Endothelial cell (in vitro differentiated cells): ENCODE measurements at regions not wholly inside any gene's neighbourhood (a gene's known extent, or its start where the extent isn't known, plus 50 kb on each side); places are given as distances from the start of the nearest gene placed in this dataset.

Experiments used
- DNase-seq: peaks from one replicate; pipeline ENCODE4 v3.0.0; 2021; ENCODE audit warnings: low spot score
- H3K27ac Mint-ChIP-seq: one replicate; pipeline ENCODE4 v1.8.0; 2021; ENCODE audit warnings: mixed read lengths, inconsistent platforms; ENCODE audit not compliant: unreplicated experiment
- H3K27me3 Mint-ChIP-seq: one replicate; pipeline ENCODE4 v1.8.0; 2021; ENCODE audit warnings: mild to moderate bottlenecking, moderate library complexity, mixed read lengths, inconsistent platforms; ENCODE audit not compliant: unreplicated experiment
- H3K36me3 Mint-ChIP-seq: one replicate; pipeline ENCODE4 v1.8.0; 2021; ENCODE audit warnings: mild to moderate bottlenecking, low read depth, mixed read lengths, inconsistent platforms; ENCODE audit not compliant: unreplicated experiment
- H3K4me1 Mint-ChIP-seq: one replicate; pipeline ENCODE4 v1.8.0; 2021; ENCODE audit warnings: mild to moderate bottlenecking, mixed read lengths, inconsistent platforms; ENCODE audit not compliant: unreplicated experiment
- H3K4me3 Mint-ChIP-seq: one replicate; pipeline ENCODE4 v1.8.0; 2021; ENCODE audit warnings: mild to moderate bottlenecking, mixed read lengths, inconsistent platforms; ENCODE audit not compliant: unreplicated experiment
- H3K9me3 Mint-ChIP-seq: one replicate; pipeline ENCODE4 v1.8.0; 2021; ENCODE audit warnings: mixed read lengths, inconsistent platforms; ENCODE audit not compliant: unreplicated experiment
- TF ChIP-seq, protein P1 (sequence below): fragments of 200-600 bp; sonication (generic); IDR thresholded peaks from one replicate; pipeline ENCODE4 v1.5.0; 2021; ENCODE audit warnings: antibody characterized with exemption; ENCODE audit not compliant: unreplicated experiment

DNA sequence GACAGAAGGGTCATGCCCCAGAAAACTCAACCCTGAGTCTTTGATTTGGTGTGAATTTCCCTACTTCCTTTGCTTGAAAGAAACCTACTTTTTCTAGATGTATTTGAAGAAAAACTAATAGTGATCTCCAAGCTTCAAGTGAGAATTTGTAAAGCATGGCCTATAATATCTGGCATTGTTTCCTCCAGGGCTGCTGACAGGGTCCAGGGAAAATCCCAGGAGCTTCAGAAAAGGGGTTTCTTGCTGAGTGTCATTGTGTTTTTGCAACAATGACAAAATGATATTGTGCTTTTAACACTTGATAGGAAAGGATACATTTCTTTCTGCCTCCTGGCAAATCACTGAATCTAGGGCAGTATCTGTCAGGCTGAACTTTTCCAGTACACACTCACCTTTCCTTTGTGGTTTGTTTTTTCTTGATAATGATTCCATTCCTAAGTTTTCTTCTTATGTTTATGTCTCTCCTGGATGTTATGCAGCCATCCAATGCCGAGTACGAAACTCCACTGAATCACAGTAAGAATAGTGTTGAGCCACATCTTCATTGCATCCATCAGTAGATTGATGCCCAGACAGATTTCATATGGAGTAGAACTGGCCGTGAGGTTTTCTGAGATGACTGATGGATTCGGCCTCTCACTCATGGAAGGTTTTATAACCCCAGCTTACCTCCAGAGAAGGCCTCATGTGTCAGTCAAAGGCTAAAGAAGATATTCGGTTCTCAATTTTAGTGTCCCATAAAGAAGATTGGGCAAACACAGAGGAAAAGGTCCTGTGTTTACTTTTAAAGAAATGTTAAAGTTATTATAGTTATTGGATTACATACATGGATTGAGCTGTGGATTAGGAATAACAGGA lies 76.9 kb upstream of the STEAP1B start:
- H3K9me3 Mint-ChIP-seq = no peaks in the 10 kb centered on the region
- TF ChIP-seq, protein P1, sequence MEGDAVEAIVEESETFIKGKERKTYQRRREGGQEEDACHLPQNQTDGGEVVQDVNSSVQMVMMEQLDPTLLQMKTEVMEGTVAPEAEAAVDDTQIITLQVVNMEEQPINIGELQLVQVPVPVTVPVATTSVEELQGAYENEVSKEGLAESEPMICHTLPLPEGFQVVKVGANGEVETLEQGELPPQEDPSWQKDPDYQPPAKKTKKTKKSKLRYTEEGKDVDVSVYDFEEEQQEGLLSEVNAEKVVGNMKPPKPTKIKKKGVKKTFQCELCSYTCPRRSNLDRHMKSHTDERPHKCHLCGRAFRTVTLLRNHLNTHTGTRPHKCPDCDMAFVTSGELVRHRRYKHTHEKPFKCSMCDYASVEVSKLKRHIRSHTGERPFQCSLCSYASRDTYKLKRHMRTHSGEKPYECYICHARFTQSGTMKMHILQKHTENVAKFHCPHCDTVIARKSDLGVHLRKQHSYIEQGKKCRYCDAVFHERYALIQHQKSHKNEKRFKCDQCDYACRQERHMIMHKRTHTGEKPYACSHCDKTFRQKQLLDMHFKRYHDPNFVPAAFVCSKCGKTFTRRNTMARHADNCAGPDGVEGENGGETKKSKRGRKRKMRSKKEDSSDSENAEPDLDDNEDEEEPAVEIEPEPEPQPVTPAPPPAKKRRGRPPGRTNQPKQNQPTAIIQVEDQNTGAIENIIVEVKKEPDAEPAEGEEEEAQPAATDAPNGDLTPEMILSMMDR = no peak
- peaks cover 5% of the 10 kb centered on the region for H3K36me3 Mint-ChIP-seq
- DNase-seq = no peak
- no peak overlapping the region for H3K4me3 Mint-ChIP-seq
- peaks cover 8% of the 10 kb centered on the region for H3K4me1 Mint-ChIP-seq
- no peaks in the 10 kb centered on the region for H3K27me3 Mint-ChIP-seq
- H3K27ac Mint-ChIP-seq = no peak overlapping the region

DNA sequence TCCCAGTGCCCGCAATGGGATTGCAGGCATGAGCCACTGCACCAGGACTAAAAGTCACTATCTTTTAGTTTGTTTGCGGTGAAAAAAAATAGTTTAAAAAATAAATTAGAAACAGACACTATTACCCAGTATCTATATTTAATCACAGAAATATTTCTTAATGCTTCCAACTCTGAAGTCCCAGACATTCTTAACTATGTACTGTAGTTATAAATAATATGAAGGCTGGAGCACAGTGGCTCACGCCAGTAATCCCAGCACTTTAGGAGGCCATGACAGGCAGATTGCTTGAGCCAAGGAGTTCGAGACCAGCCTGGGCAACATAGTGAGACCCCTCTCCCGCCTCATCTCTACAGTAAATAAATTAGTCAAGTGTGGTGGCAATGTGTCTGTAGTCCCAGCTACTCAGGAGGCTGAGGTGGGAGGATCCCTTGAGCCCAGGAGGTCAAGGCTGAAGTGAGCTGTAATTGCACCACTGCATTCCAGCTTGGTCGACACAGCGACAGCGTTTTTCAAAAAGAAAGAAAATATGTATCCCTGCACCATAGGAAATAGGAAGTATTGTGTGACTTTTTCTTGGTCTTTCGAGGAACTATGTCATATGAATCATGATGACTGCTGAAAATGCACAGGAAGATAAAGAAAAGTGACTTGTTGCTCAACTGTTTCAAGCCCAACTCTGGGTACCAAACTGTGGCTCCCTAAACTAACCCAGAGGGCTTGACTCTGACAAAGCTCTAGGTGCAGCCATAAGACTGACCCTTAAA lies 74.9 kb upstream of the STEAP1B start:
- Mint-ChIP-seq H3K36me3 (peaks cover 7% of the 10 kb centered on the region), H3K9me3 (no peaks in the 10 kb centered on the region), H3K4me1 (peaks cover 8% of the 10 kb centered on the region), H3K27ac (no peak overlapping the region), H3K27me3 (no peaks in the 10 kb centered on the region), H3K4me3 (no peak overlapping the region)
- DNase-seq = no peak
- TF ChIP-seq, protein P1 = no peak

DNA sequence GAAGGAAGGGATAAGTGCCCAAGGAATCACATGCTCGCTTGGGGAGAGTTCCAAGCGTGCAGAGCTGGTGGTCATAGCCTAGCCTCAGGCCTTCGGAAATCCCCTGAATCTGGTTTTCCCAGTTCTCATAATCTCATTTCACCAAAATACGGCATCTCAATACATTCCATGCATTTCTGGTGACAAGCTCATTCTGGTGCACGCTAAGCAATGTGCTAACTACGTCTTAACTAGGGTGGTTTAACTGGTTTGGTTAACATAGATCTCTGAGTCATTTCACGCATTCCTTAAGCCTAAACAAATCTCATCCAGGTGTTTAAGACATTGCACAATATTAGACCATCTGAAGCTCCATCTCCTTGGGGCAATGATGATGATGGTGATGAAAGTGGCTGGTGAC lies 72.9 kb upstream of the STEAP1B start:
- Mint-ChIP-seq H3K27me3 (no peaks in the 10 kb centered on the region), H3K36me3 (peaks cover 4% of the 10 kb centered on the region), H3K4me1 (peaks cover 6% of the 10 kb centered on the region), H3K9me3 (no peaks in the 10 kb centered on the region), H3K27ac (no peak overlapping the region), H3K4me3 (no peak overlapping the region)
- TF ChIP-seq, protein P1 = no peak
- no peak for DNase-seq

DNA sequence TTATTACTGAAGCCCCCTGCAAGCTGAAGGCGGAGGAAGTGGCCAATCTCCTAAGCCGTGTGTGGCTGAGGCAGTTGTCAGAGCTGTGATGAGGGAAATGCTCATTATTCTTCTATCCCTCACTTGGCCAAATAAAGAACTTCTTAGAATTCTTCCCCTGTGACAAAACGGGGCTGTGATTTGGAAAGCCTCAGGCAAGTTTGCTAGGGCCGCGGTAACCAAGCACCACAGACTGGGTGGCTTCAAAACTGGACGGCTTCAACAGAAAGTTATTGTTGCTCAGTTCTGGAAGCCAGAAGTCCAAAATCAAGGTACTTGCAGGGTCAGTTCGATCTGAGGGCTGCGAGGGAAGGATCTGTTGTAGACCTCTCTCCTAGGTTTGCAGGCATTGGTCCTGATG lies 72.3 kb upstream of the STEAP1B start:
- H3K27me3 Mint-ChIP-seq = no peaks in the 10 kb centered on the region
- H3K4me1 Mint-ChIP-seq = no peaks in the 10 kb centered on the region
- no peaks in the 10 kb centered on the region for H3K9me3 Mint-ChIP-seq
- no peak overlapping the region for H3K27ac Mint-ChIP-seq
- H3K36me3 Mint-ChIP-seq = peaks cover 3% of the 10 kb centered on the region
- no peak for DNase-seq
- H3K4me3 Mint-ChIP-seq = no peak overlapping the region
- TF ChIP-seq, protein P1 = no peak

DNA sequence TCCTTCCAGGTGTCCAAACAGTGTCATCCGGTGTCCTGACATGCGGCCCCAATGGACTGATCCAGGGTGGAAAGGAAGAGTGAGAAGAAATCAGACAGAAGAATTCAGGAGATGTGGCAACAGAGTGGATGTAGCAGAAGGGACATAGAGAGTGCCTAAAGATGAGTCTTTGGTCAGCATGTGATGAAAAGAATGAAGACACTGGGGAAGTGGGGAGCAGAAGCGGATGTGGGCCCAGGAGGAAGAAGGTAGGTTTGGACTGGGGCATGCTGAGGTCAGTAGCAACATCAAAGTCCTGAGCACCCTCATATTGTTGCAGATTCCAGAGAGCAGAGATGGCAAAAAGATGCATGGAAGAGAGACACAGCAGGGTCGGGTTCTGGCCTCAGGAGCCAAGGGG lies 71.8 kb upstream of the STEAP1B start:
- Mint-ChIP-seq H3K27me3 (no peaks in the 10 kb centered on the region), H3K4me3 (no peak overlapping the region), H3K4me1 (no peaks in the 10 kb centered on the region), H3K9me3 (no peaks in the 10 kb centered on the region), H3K27ac (no peak overlapping the region), H3K36me3 (peaks cover 3% of the 10 kb centered on the region)
- DNase-seq = no peak
- TF ChIP-seq, protein P1 = no peak
